Glomerular visceral epithelial cell (primary cell): ENCODE measurements at regions not wholly inside any gene's neighbourhood (a gene's known extent, or its start where the extent isn't known, plus 50 kb on each side); places are given as distances from the start of the nearest gene placed in this dataset.

Experiments used
- DNase-seq: peaks from one replicate; pipeline ENCODE4 v3.0.0-alpha.2; 2016; ENCODE audit errors: extremely low spot score

DNA sequence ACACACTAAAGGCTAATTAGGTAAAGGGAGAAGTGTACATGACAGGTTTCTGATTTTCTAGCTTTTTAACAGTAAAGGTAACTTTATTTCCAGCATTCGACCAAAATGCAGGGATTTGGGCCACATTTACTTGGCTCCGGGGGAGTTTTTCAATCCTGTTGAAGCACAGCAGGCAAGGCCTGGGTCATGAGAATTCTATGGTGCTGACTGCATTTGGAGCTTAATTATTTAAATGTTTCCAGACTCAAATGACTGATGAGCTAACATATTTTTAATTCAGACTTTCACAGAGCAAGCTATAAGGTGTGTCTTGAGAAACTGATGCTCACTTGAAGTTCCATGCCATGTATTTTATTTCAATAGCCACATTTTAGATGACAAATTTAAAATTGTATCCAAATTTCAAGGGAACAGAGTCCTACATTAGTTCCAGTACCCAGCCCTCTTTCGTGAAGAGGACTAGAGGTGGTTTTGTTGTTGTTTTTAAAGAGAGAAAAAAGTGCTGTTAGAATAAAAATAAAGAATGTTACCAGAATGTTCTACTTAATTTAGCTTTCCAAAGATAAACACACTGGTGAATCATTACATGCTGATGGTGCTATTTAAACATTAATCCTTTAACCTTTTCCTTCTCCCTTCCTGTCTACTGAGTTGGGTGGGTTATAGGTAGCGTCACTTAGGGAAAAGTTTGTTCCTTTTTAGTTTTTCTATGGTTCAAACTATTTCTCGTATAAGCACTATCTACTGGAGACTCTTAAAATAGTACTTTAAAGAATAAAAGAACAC is 82.3 kb upstream of the PHACTR2 start:
- DNase-seq: no peak

DNA sequence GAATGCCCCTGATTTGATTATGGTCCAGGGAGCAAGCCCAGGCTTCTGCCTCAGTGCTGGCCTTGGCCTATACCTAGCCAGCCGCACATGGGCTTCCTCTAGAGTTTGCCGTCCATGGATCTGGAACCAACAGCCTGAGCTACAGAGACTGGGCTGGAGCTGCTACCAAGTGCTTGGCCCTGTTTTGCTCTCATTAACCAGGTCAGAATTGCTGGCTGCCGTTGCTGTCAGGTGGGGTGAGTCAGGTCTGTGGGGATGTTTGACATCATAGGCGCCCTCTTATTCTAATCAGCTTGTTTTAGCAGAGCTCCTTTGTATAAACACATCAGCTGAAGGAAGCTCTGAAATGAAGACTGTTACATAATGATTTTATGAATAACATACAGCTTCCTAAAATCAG is 83.1 kb upstream of the PHACTR2 start:
- DNase-seq: peak; percentile 39

DNA sequence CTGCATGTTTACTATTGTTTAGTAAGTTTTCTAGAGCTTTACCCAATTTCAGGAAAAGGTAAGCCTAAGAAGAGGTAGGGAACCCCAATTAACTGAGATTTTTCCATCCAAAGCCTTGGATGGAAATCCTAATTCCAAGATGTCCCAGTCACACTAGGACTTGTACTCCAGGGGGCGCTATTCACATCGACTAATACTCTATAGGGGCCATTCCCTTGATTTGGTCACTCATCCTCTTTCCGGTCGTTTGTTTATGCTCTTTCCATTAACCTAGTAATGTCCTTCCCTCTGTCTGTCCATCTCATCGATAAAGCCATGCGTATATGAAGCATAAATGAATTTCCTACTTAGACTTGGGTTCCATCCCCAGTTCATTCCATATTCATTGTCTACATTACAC is 80.8 kb upstream of the FUCA2 start:
- no peak for DNase-seq

DNA sequence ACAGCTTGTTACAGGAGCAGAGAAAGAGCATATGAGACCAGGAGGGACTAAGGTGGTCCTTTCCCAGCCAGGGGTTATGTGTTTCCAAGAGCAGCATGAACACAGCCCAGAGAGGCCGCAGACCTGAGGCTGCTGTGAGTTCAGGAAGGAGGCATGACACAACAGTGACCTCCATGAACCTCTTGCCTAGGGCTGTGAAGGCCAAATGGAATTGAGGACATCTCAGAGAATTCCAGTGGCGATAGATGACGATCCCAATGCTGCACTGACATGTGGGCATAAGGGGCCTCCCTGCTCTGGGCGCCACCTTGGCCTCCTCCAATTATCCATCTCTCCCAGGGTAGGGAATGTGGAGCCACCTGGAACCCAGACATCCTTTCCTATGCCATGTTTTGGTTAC is 79.9 kb upstream of the FUCA2 start:
- DNase-seq: no peak

DNA sequence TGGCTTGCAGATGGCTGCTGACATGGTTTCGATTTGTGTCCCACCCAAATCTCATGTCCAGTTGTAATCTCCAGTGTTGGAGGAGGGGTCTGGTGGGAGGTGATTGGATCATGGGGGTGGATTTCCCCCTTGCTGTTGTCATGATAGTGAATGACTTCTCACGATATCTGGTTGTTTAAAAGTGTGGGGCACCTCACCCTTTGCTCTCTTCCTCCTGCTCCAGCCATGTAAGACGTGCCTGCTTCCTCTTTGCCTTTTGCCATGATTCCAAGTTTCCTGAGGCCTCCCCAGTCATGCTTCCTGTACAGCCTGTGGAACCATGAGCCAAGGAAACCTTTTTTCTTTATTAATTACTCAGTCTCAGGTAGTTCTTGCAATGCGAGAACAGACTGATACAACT is 77.6 kb upstream of the FUCA2 start:
- DNase-seq: no peak

DNA sequence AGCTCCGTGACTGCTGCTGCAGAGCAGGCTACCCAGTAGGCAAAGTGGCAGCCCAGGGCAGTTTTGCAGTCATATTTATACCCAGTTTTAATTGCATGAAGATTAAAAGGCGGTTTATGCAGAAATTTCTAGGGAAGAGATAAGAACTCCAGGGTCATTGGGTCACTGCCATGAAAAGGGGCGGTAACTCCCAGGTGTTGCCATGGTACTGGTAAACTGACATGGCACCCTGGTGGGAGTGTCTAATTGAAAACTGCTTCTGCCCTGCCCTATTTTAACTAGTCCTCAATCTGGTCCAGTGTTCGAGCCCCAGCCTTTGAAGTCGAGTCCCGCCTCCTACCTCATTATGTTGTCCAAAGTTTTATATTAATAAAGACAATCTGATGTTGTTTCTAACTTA is 75.0 kb upstream of the FUCA2 start:
- no peak for DNase-seq

DNA sequence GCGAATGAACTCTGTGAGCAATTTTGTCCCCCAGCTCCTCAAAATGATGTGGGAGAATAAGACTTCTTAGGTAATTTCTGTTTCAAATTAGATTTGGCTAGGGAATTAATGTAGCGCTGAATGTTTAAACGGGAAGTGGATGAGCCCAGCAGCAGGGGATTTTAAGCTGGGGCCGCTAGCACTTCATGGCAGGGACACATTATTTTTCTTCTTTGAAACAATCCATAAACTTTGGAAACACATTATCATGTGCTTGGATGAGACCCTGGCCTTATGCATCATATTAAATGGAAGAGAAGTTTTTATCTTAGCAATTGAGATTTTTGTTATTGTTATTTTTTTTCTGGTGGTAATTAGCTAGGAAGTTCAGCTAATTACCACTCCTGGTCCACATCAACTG is 74.2 kb upstream of the FUCA2 start:
- no peak for DNase-seq

DNA sequence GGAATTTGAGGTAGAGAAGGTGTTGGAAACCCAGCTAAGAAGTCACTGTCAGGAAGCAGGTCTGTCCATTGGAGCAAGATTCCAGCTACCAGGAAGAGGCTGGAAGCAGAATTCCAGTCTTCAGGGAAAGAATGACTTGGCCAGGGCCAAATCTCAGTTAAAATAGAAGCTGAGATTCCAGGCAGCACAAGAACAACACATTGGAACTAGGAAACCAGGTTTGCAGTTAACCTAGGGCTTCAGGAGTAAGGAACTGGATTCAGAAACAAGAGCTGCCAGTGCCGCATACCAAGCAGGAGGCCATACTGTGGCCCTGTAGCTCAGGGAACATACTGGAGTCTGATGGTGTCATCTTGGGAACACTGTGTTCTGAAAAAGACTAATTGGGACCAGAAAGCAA is 73.7 kb upstream of the FUCA2 start:
- DNase-seq: no peak

DNA sequence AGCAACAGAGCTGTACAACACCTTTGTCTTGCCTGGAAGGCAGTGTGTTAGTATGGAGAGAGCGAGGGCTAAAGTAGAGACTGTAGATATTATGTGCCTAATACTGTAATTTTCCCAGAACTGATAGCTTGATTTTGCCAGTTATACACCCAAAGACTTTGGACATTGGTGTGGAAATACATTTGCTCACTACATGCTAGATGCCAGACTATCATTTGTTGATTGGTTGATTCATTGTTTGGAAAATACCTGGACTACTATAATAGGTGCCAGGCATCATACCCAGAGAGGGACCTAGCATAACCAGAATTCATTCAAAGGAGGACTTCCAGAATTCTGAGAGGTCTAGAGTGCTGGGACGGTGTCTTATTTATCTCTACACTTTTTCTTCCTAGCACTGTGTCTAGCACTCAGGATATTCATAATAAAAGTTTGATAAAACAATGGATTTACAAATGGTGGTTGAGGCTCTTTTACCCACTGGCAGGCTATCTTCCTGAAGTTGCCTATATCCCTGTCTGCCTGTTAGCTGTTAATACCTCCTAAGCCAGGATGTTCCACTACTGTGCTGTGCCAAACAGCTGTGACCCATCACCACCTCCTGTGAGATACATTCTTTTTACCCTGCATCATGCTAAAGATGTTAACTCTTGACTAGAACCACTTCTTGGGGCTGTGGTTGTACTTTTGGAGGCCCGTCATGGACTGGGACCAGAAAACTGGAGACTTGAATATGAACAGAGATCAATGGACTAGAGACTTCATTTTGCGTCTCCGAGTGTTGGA is 72.2 kb upstream of the FUCA2 start:
- DNase-seq: peak; percentile 3

DNA sequence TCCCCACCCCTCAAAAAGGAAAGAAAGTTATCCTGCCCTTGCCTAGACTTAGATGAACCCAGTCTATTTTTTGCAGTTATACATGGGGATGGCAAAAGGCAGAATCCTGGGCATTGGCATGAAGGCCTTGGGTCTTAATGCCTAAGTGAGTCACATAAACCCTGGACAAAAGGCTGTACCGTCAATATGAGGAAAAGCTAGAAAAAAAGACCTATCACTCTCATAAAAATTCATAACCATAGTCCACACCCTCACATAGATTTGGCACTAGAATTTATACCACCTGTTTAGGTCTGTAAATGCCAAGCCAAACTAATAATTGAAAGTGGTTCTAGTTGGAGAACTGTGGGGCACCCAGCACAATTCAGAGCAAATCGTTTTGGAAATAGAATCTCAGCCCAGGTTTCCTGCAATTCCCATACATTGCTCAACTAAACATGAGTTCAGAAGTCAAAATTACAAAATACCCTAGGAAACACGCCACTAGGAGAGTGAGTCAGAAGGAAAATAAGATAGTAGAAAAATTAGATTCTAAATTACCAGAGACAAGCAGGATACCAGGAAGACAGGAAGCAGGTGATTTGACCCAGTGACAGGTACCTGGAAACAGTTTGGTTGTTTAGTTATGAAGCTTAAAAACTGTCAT is 70.4 kb upstream of the FUCA2 start:
- no peak for DNase-seq

DNA sequence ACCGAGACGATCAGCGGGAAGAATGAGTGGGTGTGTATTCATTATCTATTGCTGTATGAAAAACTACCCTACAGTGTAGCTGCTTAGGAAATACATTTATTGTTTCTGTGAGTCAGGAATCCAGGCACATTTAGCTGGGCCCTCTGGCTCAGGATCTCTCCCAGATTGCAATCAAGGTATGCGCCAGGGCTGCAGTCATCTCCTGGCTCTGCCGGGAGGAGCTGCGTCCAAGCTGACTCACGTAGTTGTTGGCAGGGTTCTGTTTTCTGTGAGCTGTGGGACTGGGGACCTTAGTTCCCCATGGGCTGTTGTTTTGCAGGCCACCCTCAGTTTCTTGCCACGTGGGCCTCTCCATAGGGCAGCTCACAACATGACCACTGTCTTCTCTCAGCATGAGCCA is 68.2 kb upstream of the FUCA2 start:
- no peak for DNase-seq

DNA sequence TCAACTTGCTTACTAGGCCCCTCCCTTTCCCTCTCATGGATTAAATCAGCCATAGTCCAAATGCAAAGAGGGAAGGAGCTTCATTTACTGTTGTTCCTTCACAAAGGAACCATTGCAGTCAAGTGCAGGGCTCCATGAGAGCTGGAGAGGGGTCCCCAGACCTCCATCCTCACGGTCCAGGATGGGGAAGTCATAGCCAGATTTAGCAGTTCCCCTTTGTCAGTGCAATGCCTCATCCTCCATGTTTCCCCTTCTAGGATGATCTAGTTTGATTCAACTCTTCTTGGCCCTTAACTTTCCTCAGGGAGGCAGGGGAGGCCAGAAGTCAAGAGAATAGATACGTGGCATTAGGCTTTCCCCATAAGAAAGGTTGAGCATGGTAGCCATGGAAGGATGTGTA is 66.5 kb upstream of the FUCA2 start:
- DNase-seq: no peak

DNA sequence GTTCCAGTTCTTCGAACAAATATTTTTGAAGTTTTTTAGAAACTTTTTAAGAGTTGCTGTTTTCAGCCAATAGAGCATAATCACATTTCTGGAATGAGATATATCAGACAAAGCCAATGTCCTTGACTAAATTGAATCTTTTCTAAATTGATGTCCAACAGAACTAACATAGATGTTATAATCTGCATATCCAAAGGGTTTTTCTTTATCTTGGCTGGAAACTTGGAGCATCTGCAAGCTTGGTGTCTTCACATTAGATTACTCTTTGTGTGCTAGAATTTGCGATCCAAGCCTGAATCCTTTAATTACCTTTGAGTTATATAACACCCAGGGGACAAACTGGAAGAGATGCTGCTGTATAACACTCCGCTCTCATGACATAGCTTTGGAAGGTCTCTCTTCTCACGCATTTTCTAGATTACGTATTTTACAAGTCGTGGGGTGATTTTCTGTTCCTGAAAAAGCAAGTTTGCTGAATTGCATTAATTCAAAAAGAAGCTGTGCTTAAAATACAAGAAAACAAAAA is 64.4 kb upstream of the FUCA2 start:
- no peak for DNase-seq

DNA sequence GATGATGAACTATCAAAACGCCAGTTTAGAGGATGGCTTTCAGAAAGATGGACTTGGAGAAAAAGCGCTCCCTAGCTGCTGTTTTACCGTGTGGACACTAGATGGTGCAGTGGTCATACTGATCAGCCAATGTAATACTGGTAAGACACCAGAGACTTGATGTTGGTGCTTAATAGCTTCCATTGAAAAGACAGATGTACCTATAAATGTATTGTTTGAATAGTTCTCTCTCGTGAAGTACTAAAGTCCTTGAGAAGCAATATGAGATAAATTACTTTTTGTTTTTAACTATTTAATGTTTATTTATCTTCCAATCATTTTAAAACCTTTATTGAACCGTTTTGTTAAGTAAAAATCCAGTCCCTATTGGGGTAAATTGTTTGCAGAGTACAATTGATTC is 63.9 kb upstream of the FUCA2 start:
- peak; percentile 75 for DNase-seq

DNA sequence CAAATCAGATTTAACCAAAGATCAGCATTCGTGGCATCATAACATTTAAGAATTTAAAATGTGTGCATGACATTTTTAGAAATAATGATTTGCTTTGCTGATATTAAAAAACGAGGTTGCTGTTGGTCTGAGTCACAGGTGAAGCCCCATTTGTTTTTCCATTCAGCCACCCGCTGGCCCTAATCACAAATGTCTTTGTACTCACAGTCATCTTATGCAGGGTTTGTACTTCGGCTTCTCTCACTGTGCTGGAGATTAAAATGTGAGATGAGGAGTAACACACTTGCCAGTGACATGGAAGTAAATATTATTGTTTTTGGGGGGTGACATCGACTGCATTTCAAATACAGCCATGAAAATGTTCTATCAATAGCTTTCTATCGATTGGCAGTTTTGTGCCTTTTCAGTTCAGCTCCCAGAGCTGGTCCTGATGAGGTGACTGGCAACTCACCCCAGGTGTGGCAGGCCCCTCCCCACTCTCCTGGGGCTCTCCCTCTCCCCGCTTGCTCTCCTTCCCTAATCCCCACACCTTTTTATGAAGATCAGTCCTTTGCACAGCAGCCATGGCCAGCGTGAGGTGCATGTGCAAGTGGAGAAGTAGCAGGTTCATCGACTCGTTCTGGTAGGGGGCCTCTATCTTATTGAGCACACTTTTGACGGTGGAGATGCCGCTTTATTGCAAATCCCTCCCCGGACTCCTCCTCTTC is 58.8 kb upstream of the FUCA2 start:
- no peak for DNase-seq

DNA sequence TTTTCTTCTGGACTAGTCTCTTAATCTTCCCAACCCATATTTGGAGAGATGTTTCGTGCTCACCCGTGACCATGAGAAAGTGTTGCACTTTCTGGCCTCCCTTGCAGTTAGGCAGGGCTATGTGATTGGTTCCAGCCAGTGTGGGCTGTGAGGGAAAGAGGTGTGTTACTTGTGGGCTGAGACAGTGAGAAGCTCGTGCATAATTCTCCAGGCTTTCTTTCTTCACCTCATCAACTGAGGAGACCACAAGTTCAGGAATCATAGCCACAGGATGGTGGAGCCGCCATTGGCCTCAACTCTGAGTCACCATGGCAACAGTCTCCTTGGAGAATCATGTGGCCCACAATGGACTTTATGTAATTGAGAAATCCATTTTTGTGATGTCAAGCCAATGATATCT is 57.5 kb upstream of the FUCA2 start:
- DNase-seq: peak; percentile 35

DNA sequence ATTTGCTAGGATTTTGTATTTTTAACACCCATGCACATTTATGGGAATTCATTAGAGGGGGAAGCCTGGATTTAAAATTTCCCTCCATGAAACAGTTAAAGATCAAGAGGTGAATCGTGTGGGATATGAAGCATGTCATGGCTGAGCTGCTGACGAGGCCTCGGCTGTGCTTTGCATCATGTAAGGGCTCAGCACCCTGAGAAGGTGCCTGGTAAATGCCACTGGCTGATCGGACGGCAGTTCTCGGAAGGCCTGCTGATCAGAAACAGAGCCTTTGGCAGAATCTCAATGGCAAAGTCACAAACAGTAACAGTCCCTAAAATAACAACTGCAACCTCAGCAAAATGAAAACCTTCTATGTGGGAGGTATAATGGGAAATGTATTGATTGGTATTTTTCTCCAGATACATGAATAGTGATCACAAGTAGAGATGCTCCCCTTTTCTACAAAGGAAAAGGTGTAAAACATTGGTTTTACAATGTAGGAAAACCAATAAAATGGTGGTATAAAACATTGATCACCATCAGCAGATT is 53.0 kb upstream of the FUCA2 start:
- DNase-seq: no peak

DNA sequence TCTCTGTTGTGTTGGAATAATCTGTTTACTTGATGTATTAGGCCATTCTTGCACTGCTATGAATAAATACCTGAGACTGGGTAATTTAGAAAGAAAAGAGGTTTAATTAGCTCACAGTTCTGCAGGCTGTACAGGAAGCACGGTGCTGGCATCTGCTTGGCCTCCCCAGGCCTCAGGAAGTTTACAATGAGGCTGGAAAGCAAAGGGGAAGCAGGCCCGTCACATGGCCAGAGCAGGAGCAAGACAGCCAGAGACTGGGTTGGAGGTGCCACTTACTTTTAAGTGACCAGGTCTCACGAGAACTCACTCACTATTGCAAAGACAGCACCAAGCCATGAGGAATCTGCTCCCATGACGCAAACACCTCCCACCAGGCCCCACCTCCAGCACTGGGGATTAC is 50.6 kb upstream of the FUCA2 start:
- DNase-seq: no peak
